ENCODE measurements at regions not wholly inside any gene's neighbourhood (a gene's known extent, or its start where the extent isn't known, plus 50 kb on each side); places are given as distances from the start of the nearest gene placed in this dataset.

DNA sequence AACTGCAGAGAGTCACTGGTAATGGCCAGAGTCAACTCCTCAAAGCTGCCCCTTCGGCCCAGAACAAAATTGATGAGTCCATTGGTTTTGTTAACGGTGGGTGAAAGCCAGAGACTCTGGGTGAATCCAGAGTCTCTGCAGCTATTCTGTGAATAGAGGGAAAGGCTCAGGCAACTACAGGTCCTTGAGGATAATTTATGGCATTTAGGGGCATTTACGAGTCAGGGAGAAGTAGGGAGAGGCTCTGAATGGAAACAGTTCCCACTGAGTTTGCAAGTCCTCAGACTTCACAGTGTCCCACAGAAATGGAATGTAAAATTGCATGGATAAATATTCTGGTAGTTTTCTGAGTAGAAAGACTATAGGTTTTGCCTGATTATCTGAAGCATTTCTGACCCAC is 257.8 kb downstream of the SEC61B start:
- Histone ChIP-seq H3K9me3 (ENCODE audit: low read depth, low read length, poor library complexity, severe bottlenecking) (peaks cover 5% of the 10 kb centered on the region), H3K4me3 (ENCODE audit: low read depth, low read length, poor library complexity, severe bottlenecking) (no peak overlapping the region), H3K27me3 (replicated peaks; ENCODE audit: insufficient read depth, low read depth, low read length, poor library complexity) (no peaks in the 10 kb centered on the region), H3K27ac (ENCODE audit: low read depth, low read length, poor library complexity, severe bottlenecking) (no peak overlapping the region), H3K4me1 (ENCODE audit: insufficient read depth, low read length, poor library complexity, severe bottlenecking) (no peaks in the 10 kb centered on the region), H3K36me3 (ENCODE audit: insufficient read depth, low read length, poor library complexity, severe bottlenecking) (no peaks in the 10 kb centered on the region)
- no TSS peak for BruUV-seq (replicated peaks)
- DNase-seq (ENCODE audit: low spot score): no peak
- ChIA-PET POLR2A (ENCODE audit: low non-redundant PET) (no interaction called here), CTCF (no interaction called here)
- TF ChIP-seq EZH2 (IDR thresholded peaks at IDR 0.05; ENCODE audit: borderline replicate concordance, low read depth, low read length, poor library complexity, severe bottlenecking): no peak
- TF ChIP-seq, protein P1, sequence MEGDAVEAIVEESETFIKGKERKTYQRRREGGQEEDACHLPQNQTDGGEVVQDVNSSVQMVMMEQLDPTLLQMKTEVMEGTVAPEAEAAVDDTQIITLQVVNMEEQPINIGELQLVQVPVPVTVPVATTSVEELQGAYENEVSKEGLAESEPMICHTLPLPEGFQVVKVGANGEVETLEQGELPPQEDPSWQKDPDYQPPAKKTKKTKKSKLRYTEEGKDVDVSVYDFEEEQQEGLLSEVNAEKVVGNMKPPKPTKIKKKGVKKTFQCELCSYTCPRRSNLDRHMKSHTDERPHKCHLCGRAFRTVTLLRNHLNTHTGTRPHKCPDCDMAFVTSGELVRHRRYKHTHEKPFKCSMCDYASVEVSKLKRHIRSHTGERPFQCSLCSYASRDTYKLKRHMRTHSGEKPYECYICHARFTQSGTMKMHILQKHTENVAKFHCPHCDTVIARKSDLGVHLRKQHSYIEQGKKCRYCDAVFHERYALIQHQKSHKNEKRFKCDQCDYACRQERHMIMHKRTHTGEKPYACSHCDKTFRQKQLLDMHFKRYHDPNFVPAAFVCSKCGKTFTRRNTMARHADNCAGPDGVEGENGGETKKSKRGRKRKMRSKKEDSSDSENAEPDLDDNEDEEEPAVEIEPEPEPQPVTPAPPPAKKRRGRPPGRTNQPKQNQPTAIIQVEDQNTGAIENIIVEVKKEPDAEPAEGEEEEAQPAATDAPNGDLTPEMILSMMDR (conservative IDR thresholded peaks at IDR 0.05; ENCODE audit: low read depth, low read length): no peak
- intact Hi-C loops (cut with micrococcal nuclease; ENCODE audit: unreplicated experiment): no loop called here

DNA sequence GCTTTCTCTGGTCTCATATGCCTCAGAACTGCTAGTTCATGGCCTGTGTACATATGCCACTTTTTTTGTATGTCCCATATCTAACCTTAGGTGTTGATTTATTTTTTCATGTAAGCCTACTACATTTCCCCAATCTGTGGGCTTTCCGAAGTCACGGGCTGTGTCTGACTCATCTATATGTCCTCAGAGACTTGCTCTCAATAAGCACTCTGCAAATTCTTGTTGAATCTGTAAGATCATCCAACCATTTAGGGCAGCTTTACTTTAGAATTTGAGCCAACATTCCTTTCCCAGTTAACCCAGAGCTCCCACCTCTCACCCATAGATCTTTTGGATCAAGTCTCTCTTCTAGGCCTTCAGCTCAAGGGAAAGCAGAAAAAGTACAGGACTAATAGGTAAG is 263.4 kb downstream of the SEC61B start:
- POLR2A ChIA-PET (ENCODE audit: low non-redundant PET): no interaction called here
- Histone ChIP-seq H3K9me3 (ENCODE audit: low read depth, low read length, poor library complexity, severe bottlenecking) (peaks cover 5% of the 10 kb centered on the region), H3K4me3 (ENCODE audit: low read depth, low read length, poor library complexity, severe bottlenecking) (no peak overlapping the region), H3K27me3 (replicated peaks; ENCODE audit: insufficient read depth, low read depth, low read length, poor library complexity) (no peaks in the 10 kb centered on the region), H3K27ac (ENCODE audit: low read depth, low read length, poor library complexity, severe bottlenecking) (no peak overlapping the region), H3K4me1 (ENCODE audit: insufficient read depth, low read length, poor library complexity, severe bottlenecking) (no peaks in the 10 kb centered on the region), H3K36me3 (ENCODE audit: insufficient read depth, low read length, poor library complexity, severe bottlenecking) (no peaks in the 10 kb centered on the region)
- DNase-seq (ENCODE audit: low spot score): no peak
- intact Hi-C loops (cut with micrococcal nuclease; ENCODE audit: unreplicated experiment): no loop called here
- TF ChIP-seq, protein P1 (conservative IDR thresholded peaks at IDR 0.05; ENCODE audit: low read depth, low read length): no peak
- no peak for TF ChIP-seq EZH2 (IDR thresholded peaks at IDR 0.05; ENCODE audit: borderline replicate concordance, low read depth, low read length, poor library complexity, severe bottlenecking)
- no TSS peak for BruUV-seq (replicated peaks)
- CTCF ChIA-PET: no interaction called here

DNA sequence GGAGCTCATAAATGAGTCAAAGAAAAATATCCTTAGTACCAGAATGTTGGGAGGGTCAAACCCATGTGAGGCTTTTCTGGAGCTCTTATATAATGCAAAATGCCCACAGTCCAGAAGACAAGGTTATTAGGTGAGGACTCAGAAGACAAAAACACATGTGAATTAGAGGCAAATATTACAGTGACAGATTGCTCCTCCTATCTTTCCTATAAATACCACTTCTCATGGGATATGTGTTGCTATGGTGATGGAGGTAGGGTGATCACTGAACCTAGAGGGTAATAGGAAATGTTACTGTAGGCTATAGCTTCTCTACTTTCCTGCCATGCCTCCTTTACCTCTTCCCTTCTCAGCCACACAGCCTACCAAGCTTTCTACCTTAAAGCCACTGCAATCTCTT is 264.6 kb downstream of the SEC61B start:
- no TSS peak for BruUV-seq (replicated peaks)
- ChIA-PET POLR2A (ENCODE audit: low non-redundant PET) (no interaction called here), CTCF (no interaction called here)
- no peaks in the 10 kb centered on the region for H3K4me1 ChIP-seq (ENCODE audit: insufficient read depth, low read length, poor library complexity, severe bottlenecking)
- H3K4me3 ChIP-seq (ENCODE audit: low read depth, low read length, poor library complexity, severe bottlenecking): no peak overlapping the region
- no peak overlapping the region for H3K27ac ChIP-seq (ENCODE audit: low read depth, low read length, poor library complexity, severe bottlenecking)
- TF ChIP-seq, protein P1 (conservative IDR thresholded peaks at IDR 0.05; ENCODE audit: low read depth, low read length): no peak
- TF ChIP-seq EZH2 (IDR thresholded peaks at IDR 0.05; ENCODE audit: borderline replicate concordance, low read depth, low read length, poor library complexity, severe bottlenecking): no peak
- H3K27me3 ChIP-seq (replicated peaks; ENCODE audit: insufficient read depth, low read depth, low read length, poor library complexity): no peaks in the 10 kb centered on the region
- DNase-seq (ENCODE audit: low spot score): no peak
- no peaks in the 10 kb centered on the region for H3K36me3 ChIP-seq (ENCODE audit: insufficient read depth, low read length, poor library complexity, severe bottlenecking)
- peaks cover 5% of the 10 kb centered on the region for H3K9me3 ChIP-seq (ENCODE audit: low read depth, low read length, poor library complexity, severe bottlenecking)
- intact Hi-C loops (cut with micrococcal nuclease; ENCODE audit: unreplicated experiment): no loop called here

All from A673 (cell line).